HG03139 (cell line): ENCODE measurements at regions not wholly inside any gene's neighbourhood (a gene's known extent, or its start where the extent isn't known, plus 50 kb on each side); places are given as distances from the start of the nearest gene placed in this dataset.
"Not testable (repeated sequence)": the region's sequence is repeated elsewhere in the genome, so short reads cannot be mapped to it uniquely, and the experiment has no call there.

Experiments used
- ATAC-seq: cut with Tn5 transposase; IDR thresholded peaks from one replicate; pipeline ENCODE4 v1.9.1; 2021; ENCODE audit not compliant: unreplicated experiment

- ATAC-seq, result no peak
Observed at GRCh38 chr4:116343809-116344208, 741.6 kb downstream of the TRAM1L1 start.

GRCh38 chr4:116342143-116342542 lies 743.2 kb downstream of the TRAM1L1 start:
- no peak for ATAC-seq

GRCh38 chr4:116332508-116332907 lies 752.9 kb downstream of the TRAM1L1 start:
- no peak for ATAC-seq

- no peak for ATAC-seq
Observed at GRCh38 chr4:116328261-116328860, 757.0 kb downstream of the TRAM1L1 start.

- ATAC-seq, result no peak
Observed at GRCh38 chr4:116323606-116324005, 761.8 kb downstream of the TRAM1L1 start.

- ATAC-seq, result no peak
Observed at GRCh38 chr4:116321471-116321870, 763.9 kb downstream of the TRAM1L1 start.

GRCh38 chr4:116320859-116321258 lies 764.5 kb downstream of the TRAM1L1 start:
- no peak for ATAC-seq

- ATAC-seq, result no peak
Observed at GRCh38 chr4:116303736-116304188, 781.6 kb downstream of the TRAM1L1 start.

GRCh38 chr4:116302990-116303735 lies 782.2 kb downstream of the TRAM1L1 start:
- no peak for ATAC-seq

- no peak for ATAC-seq
Observed at GRCh38 chr4:116275006-116275405, 810.4 kb downstream of the TRAM1L1 start.

- ATAC-seq, result no peak
Observed at GRCh38 chr4:116272336-116272735, 813.0 kb downstream of the TRAM1L1 start.

GRCh38 chr4:116260931-116261330 lies 824.4 kb downstream of the TRAM1L1 start:
- not testable (repeated sequence) for ATAC-seq

GRCh38 chr4:116244771-116245170 lies 840.6 kb downstream of the TRAM1L1 start:
- no peak for ATAC-seq

GRCh38 chr4:116243431-116243830 lies 841.9 kb downstream of the TRAM1L1 start:
- no peak for ATAC-seq

- no peak for ATAC-seq
Observed at GRCh38 chr4:116233971-116234370, 851.4 kb downstream of the TRAM1L1 start.

GRCh38 chr4:116231999-116232398 lies 853.4 kb downstream of the TRAM1L1 start:
- ATAC-seq, result not testable (repeated sequence)

GRCh38 chr4:116229420-116229819 lies 856.0 kb downstream of the TRAM1L1 start:
- no peak for ATAC-seq

GRCh38 chr4:116223040-116223732 lies 862.2 kb downstream of the TRAM1L1 start:
- no peak for ATAC-seq

GRCh38 chr4:116217781-116218180 lies 867.6 kb downstream of the TRAM1L1 start:
- ATAC-seq, result no peak

GRCh38 chr4:116215622-116216021 lies 869.8 kb downstream of the TRAM1L1 start:
- ATAC-seq, result no peak

- no peak for ATAC-seq
Observed at GRCh38 chr4:116202524-116202923, 882.9 kb downstream of the TRAM1L1 start.

- ATAC-seq, result no peak
Observed at GRCh38 chr4:116197317-116197809, 888.0 kb downstream of the TRAM1L1 start.
